Endothelial cell of umbilical vein (primary cell): ENCODE measurements at regions not wholly inside any gene's neighbourhood (a gene's known extent, or its start where the extent isn't known, plus 50 kb on each side); places are given as distances from the start of the nearest gene placed in this dataset.

Experiments used
- BruUV-seq: library from RNA; stranded (reverse); fragments of 400-500 nt; replicated peaks from 2 replicates; lab custom pipeline; 2021; lab: Mats Ljungman, UMichigan
- CTCF ChIA-PET: fragments of 300-600, 350-600 bp; sonication (Branson Sonifier 250); formaldehyde crosslinking; loops from one replicate; lab custom pipeline; 2021; ENCODE audit warnings: antibody characterized with exemption, inconsistent platforms; lab: Charles Lee
- POLR2A ChIA-PET: fragments of 300-600, 350-600 bp; sonication (Branson Sonifier 250); formaldehyde crosslinking; loops from one replicate; lab custom pipeline; 2021; ENCODE audit warnings: antibody characterized with exemption, inconsistent platforms; lab: Charles Lee
- DNase-seq: peaks from one replicate; pipeline ENCODE4 v3.0.0-alpha.2; 2011; ENCODE audit warnings: low read depth, low spot score
- FAIRE-seq: peaks from 2 replicates; lab custom pipeline; 2011; peaks lifted over from hg19 to GRCh38; lab: Jason Lieb, UNC
- H2AFZ ChIP-seq: 2 replicates; pipeline ENCODE4 v1.6.0; 2012; ENCODE audit warnings: low read depth, low read length, control low read depth, inconsistent platforms
- H3K27ac ChIP-seq: 2 replicates; pipeline ENCODE4 v1.5.1; 2011; ENCODE audit warnings: low read depth, mild to moderate bottlenecking, control low read depth, low read length, moderate library complexity; ENCODE audit not compliant: insufficient read depth
- H3K27me3 ChIP-seq, 2 experiments: 2 replicates each; pipeline versions ENCODE4 v1.6.0 to v1.6.1; 2011; ENCODE audit warnings: low read length in 2 of 2, mixed read lengths in 1 of 2; ENCODE audit not compliant: control insufficient read depth in 2 of 2, insufficient read depth in 2 of 2
- H3K36me3 ChIP-seq, 2 experiments: 2 replicates in 1 of 2; 3 replicates in 1 of 2; pipeline ENCODE4 v1.5.1; 2011; ENCODE audit warnings: low read length in 2 of 2, mild to moderate bottlenecking in 1 of 2, moderate library complexity in 1 of 2; ENCODE audit not compliant: control insufficient read depth in 2 of 2, insufficient read depth in 2 of 2; ENCODE audit errors: extremely low read depth in 1 of 2
- H3K4me1 ChIP-seq: 3 replicates; pipeline ENCODE4 v1.5.1; 2011; ENCODE audit warnings: mild to moderate bottlenecking, low read length; ENCODE audit not compliant: control insufficient read depth, insufficient read depth; ENCODE audit errors: extremely low read depth
- H3K4me2 ChIP-seq: 2 replicates; pipeline ENCODE4 v1.6.1; 2011; ENCODE audit warnings: low read length, control low read depth, mixed read lengths; ENCODE audit not compliant: insufficient read depth
- H3K4me3 ChIP-seq, 3 experiments: fragments of 200-600 bp in 1 of 3; sonication (generic), shearing (Covaris generic) in 1 of 3; replicated peaks in 1 of 3; 2 replicates each; pipeline ENCODE4 v1.5.1; 2011 to 2016; ENCODE audit warnings: control low read depth in 3 of 3, low read length in 3 of 3, mild to moderate bottlenecking in 2 of 3, inconsistent platforms in 1 of 3, low read depth in 1 of 3, moderate library complexity in 1 of 3; ENCODE audit not compliant: insufficient read depth in 1 of 3
- H3K79me2 ChIP-seq: 2 replicates; pipeline ENCODE4 v1.6.0; 2012; ENCODE audit warnings: low read length, inconsistent platforms; ENCODE audit not compliant: control insufficient read depth, insufficient read depth
- H3K9ac ChIP-seq: replicated peaks from 2 replicates; pipeline ENCODE3; 2011; ENCODE audit warnings: low read length, control low read depth; ENCODE audit not compliant: insufficient read depth; ENCODE audit errors: extremely low read depth
- H3K9me1 ChIP-seq: replicated peaks from 3 replicates; pipeline ENCODE4 v1.6.0; 2011; ENCODE audit warnings: mild to moderate bottlenecking, low read length; ENCODE audit not compliant: control insufficient read depth, insufficient read depth; ENCODE audit errors: extremely low read depth
- H3K9me3 ChIP-seq: replicated peaks from 2 replicates; pipeline ENCODE4 v1.5.1; 2012; ENCODE audit warnings: low read length, inconsistent platforms; ENCODE audit not compliant: control insufficient read depth, insufficient read depth
- H4K20me1 ChIP-seq: replicated peaks from 2 replicates; pipeline ENCODE3; 2011; ENCODE audit warnings: mild to moderate bottlenecking, low read length; ENCODE audit not compliant: control insufficient read depth, insufficient read depth; ENCODE audit errors: extremely low read depth
- EZH2 ChIP-seq: IDR thresholded peaks from 2 replicates; pipeline ENCODE4 v1.6.1; 2012; ENCODE audit warnings: borderline replicate concordance, low read depth, mild to moderate bottlenecking, moderate library complexity, low read length, inconsistent platforms; ENCODE audit not compliant: severe bottlenecking
- FOS ChIP-seq: IDR thresholded peaks from 2 replicates; pipeline ENCODE4 v1.6.1; 2011; ENCODE audit warnings: mild to moderate bottlenecking, low read length, moderate library complexity, borderline replicate concordance; ENCODE audit not compliant: insufficient read depth
- GATA2 ChIP-seq: IDR thresholded peaks from 2 replicates; pipeline ENCODE4 v1.7.0; 2011; ENCODE audit warnings: low read depth, mild to moderate bottlenecking, moderate library complexity, mixed read lengths, low read length; ENCODE audit not compliant: insufficient read length, insufficient read depth
- JUN ChIP-seq: IDR thresholded peaks from 2 replicates; pipeline ENCODE4 v1.6.1; 2011; ENCODE audit warnings: borderline replicate concordance, low read depth; ENCODE audit not compliant: insufficient read length, insufficient read depth
- MAX ChIP-seq: IDR thresholded peaks from 2 replicates; pipeline ENCODE4 v1.6.1; 2011; ENCODE audit not compliant: insufficient read depth, insufficient read length
- MYC ChIP-seq: IDR thresholded peaks from one replicate; pipeline ENCODE4 v1.6.1; 2011; ENCODE audit warnings: mild to moderate bottlenecking, low read depth, low read length
- POLR2A ChIP-seq: IDR thresholded peaks from 2 replicates; pipeline ENCODE4 v1.6.1; 2012; ENCODE audit warnings: low read depth, mild to moderate bottlenecking, control low read depth, low read length
- POLR2AphosphoS5 ChIP-seq: IDR thresholded peaks from 2 replicates; pipeline ENCODE4 v1.6.1; 2012; ENCODE audit warnings: low read depth, mild to moderate bottlenecking, control low read depth, low read length, moderate library complexity; ENCODE audit not compliant: insufficient read depth
- dilution Hi-C: fragments of 300-500 bp; cut with MboI; formaldehyde crosslinking; loops from one replicate; pipeline ENCODE4 v1.15.0; 2019; ENCODE audit warnings: low sequenced_read_pairs; ENCODE audit not compliant: extremely low pct_ligation_motif_present
- intact Hi-C: fragments of 100-400 bp; cut with micrococcal nuclease; formaldehyde crosslinking; loops from one replicate; pipeline ENCODE4 v1.10.0; 2022
- TF ChIP-seq, protein P1 (sequence below), 2 donors: IDR thresholded peaks; 1 replicate in 1 of 2; 2 replicates in 1 of 2; pipeline ENCODE4 v1.5.1; 2011; ENCODE audit warnings: low read length in 2 of 2, mild to moderate bottlenecking in 2 of 2, moderate library complexity in 2 of 2, control low read depth in 1 of 2, inconsistent platforms in 1 of 2, low read depth in 1 of 2; ENCODE audit not compliant: insufficient read depth in 1 of 2; ENCODE audit errors: extremely low read depth in 1 of 2

DNA sequence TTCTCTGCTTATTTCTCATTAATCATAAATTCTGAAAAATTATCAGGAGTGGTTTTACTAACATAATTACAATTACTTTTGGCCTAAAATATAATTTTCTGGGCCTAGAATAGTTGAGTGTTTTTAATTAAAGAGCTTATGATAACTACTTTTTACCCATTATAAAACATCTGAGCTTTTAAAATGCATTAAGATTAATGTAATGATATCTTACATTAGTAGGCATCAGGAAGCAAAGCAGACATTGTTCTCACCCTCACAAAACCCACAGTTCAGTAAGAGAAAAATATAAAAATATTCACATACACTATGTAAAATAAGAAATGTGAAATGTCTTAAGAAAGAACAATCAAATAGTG lies 443.7 kb upstream of the SEMA3A start:
- TF ChIP-seq MYC = no peak
- TF ChIP-seq, protein P1, sequence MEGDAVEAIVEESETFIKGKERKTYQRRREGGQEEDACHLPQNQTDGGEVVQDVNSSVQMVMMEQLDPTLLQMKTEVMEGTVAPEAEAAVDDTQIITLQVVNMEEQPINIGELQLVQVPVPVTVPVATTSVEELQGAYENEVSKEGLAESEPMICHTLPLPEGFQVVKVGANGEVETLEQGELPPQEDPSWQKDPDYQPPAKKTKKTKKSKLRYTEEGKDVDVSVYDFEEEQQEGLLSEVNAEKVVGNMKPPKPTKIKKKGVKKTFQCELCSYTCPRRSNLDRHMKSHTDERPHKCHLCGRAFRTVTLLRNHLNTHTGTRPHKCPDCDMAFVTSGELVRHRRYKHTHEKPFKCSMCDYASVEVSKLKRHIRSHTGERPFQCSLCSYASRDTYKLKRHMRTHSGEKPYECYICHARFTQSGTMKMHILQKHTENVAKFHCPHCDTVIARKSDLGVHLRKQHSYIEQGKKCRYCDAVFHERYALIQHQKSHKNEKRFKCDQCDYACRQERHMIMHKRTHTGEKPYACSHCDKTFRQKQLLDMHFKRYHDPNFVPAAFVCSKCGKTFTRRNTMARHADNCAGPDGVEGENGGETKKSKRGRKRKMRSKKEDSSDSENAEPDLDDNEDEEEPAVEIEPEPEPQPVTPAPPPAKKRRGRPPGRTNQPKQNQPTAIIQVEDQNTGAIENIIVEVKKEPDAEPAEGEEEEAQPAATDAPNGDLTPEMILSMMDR (IDR thresholded peaks at IDR 0.05; ENCODE audit: extremely low read depth in 1 of 2, insufficient read depth in 1 of 2, low read depth in 1 of 2, low read length in 2 of 2) = no peak
- no peak for TF ChIP-seq MAX
- TF ChIP-seq POLR2AphosphoS5 = no peak
- no peak for TF ChIP-seq POLR2A
- TF ChIP-seq FOS = no peak
- TF ChIP-seq GATA2 = no peak
- TF ChIP-seq EZH2 = no peak
- no peak for TF ChIP-seq JUN
- H3K36me3 ChIP-seq = no peaks in the 10 kb centered on the region
- H3K4me3 ChIP-seq = no peak overlapping the region
- POLR2A ChIA-PET = interaction anchor here (1.0 to 1.7 kb wide), 2 partner anchors 10 to 50 kb away, joined by 3 to 8 read pairs; no protein-coding TSS in a partner anchor
- H3K79me2 ChIP-seq = no peaks in the 10 kb centered on the region
- no peaks in the 10 kb centered on the region for H3K9me3 ChIP-seq
- intact Hi-C loops (loop anchor here (1.0 to 10.0 kb wide), 10 partner anchors 31 to 577 kb away; no protein-coding TSS in a partner anchor), dilution Hi-C loops (no loop called here)
- H3K27ac ChIP-seq = peak overlapping the region; percentile 97
- no peaks in the 10 kb centered on the region for H4K20me1 ChIP-seq
- FAIRE-seq (no peak), DNase-seq (no peak)
- CTCF ChIA-PET = interaction anchor here (0.7 to 3.0 kb wide), 11 partner anchors 11 to 662 kb away, joined by 3 to 37 read pairs (median 3); no protein-coding TSS in a partner anchor
- H3K9ac ChIP-seq = peak overlapping the region; percentile 44
- BruUV-seq = TSS peak; percentile 99
- H3K9me1 ChIP-seq = no peaks in the 10 kb centered on the region
- peak overlapping the region; percentile 45 for H3K4me2 ChIP-seq
- no peak overlapping the region for H2AFZ ChIP-seq
- no peaks in the 10 kb centered on the region for H3K27me3 ChIP-seq
- H3K4me1 ChIP-seq = peaks cover 25% of the 10 kb centered on the region
